GM12892 (cell line): ENCODE measurements at regions not wholly inside any gene's neighbourhood (a gene's known extent, or its start where the extent isn't known, plus 50 kb on each side); places are given as distances from the start of the nearest gene placed in this dataset.

Experiments used
- POLR2A ChIP-seq: IDR thresholded peaks from 2 replicates; pipeline ENCODE4 v1.6.1; 2011; ENCODE audit warnings: low read depth, low read length, control low read depth
- POLR2AphosphoS5 ChIP-seq: IDR thresholded peaks from 2 replicates; pipeline ENCODE4 v1.6.1; 2011; ENCODE audit warnings: low read depth, low read length, control low read depth

- no peak for TF ChIP-seq POLR2A
- no peak for TF ChIP-seq POLR2AphosphoS5
Measured at GRCh38 chr4:71259280-71259679, 79.5 kb upstream of the SLC4A4 start.
